ENCODE measurements at regions not wholly inside any gene's neighbourhood (a gene's known extent, or its start where the extent isn't known, plus 50 kb on each side); places are given as distances from the start of the nearest gene placed in this dataset.

DNA sequence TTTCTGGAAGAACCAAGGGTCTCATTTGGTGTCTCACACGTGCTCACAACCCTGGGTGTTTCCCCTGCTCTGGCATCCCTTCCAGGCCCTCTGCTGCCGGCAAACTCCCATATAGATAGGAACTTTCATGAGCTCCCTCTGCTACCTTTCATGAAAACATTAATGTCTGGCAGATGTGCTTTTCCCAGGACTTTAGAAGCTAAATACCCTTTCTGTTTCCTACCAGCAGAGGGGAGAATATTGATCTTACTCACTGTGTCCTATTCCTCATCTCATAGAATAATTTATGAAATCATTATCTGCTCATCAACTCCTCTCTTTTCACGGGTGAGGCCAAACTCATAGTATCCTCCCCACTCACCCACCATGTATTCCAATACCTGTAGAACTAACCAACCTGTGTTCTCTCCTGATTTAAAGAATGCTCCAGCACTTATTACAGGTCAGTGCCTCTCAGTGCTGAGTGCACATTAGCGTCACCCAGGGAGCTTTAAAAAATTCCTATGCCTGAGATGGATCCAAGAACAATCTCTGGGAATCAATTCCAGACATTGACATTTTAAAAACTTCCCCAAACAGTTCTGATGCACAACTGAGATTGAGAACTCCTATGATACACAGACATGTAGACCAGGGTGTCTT, 298.5 kb upstream of the JAG1 start:
- Mint-ChIP-seq H3K4me3 (no peak overlapping the region), H3K9me3 (peaks cover 14% of the 10 kb centered on the region), H3K27ac (no peak overlapping the region), H3K27me3 (ENCODE audit: low read depth) (no peaks in the 10 kb centered on the region), H3K4me1 (peaks cover 4% of the 10 kb centered on the region), H3K36me3 (no peaks in the 10 kb centered on the region)
- ChIA-PET POLR2A (no interaction called here), CTCF (interaction anchor here (0.6 to 2.7 kb wide), 3 partner anchors 15 to 378 kb away, joined by 3 to 14 read pairs (median 4); no protein-coding TSS in a partner anchor)
- DNase-seq (ENCODE audit: low spot score) (no peak), ATAC-seq (no peak)
- TF ChIP-seq CREB1 (CRISPR knock-in tag; IDR thresholded peaks at IDR 0.05) (no peak), ZNF416 (CRISPR knock-in tag; IDR thresholded peaks at IDR 0.05) (no peak), ZNF317 (CRISPR knock-in tag; IDR thresholded peaks at IDR 0.05; ENCODE audit: borderline replicate concordance, low read depth) (no peak), FOXP1 (CRISPR knock-in tag; IDR thresholded peaks at IDR 0.05; ENCODE audit: borderline replicate concordance) (no peak), TEAD1 (CRISPR knock-in tag; IDR thresholded peaks at IDR 0.05) (no peak), MXD4 (CRISPR knock-in tag; IDR thresholded peaks at IDR 0.05; ENCODE audit: borderline replicate concordance) (no peak), ZNF423 (CRISPR knock-in tag; IDR thresholded peaks at IDR 0.05) (no peak), GTF2I (CRISPR knock-in tag; conservative IDR thresholded peaks at IDR 0.05) (no peak), NFATC4 (CRISPR knock-in tag; IDR thresholded peaks at IDR 0.05) (no peak), JAZF1 (CRISPR knock-in tag; IDR thresholded peaks at IDR 0.05) (no peak)
- TF ChIP-seq, protein P1, sequence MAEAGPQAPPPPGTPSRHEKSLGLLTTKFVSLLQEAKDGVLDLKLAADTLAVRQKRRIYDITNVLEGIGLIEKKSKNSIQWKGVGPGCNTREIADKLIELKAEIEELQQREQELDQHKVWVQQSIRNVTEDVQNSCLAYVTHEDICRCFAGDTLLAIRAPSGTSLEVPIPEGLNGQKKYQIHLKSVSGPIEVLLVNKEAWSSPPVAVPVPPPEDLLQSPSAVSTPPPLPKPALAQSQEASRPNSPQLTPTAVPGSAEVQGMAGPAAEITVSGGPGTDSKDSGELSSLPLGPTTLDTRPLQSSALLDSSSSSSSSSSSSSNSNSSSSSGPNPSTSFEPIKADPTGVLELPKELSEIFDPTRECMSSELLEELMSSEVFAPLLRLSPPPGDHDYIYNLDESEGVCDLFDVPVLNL (CRISPR knock-in tag; IDR thresholded peaks at IDR 0.05; ENCODE audit: borderline replicate concordance, low read depth) = no peak
- TF ChIP-seq, protein P2, sequence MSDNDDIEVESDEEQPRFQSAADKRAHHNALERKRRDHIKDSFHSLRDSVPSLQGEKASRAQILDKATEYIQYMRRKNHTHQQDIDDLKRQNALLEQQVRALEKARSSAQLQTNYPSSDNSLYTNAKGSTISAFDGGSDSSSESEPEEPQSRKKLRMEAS (CRISPR knock-in tag; IDR thresholded peaks at IDR 0.05) = no peak
- TF ChIP-seq, protein P3, sequence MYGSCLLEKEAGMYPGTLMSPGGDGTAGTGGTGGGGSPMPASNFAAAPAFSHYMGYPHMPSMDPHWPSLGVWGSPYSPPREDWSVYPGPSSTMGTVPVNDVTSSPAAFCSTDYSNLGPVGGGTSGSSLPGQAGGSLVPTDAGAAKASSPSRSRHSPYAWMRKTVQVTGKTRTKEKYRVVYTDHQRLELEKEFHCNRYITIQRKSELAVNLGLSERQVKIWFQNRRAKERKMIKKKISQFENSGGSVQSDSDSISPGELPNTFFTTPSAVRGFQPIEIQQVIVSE (CRISPR knock-in tag; IDR thresholded peaks at IDR 0.05; ENCODE audit: borderline replicate concordance) = no peak
- TF ChIP-seq, protein P4, sequence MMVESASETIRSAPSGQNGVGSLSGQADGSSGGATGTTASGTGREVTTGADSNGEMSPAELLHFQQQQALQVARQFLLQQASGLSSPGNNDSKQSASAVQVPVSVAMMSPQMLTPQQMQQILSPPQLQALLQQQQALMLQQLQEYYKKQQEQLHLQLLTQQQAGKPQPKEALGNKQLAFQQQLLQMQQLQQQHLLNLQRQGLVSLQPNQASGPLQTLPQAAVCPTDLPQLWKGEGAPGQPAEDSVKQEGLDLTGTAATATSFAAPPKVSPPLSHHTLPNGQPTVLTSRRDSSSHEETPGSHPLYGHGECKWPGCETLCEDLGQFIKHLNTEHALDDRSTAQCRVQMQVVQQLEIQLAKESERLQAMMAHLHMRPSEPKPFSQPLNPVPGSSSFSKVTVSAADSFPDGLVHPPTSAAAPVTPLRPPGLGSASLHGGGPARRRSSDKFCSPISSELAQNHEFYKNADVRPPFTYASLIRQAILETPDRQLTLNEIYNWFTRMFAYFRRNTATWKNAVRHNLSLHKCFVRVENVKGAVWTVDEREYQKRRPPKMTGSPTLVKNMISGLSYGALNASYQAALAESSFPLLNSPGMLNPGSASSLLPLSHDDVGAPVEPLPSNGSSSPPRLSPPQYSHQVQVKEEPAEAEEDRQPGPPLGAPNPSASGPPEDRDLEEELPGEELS (CRISPR knock-in tag; IDR thresholded peaks at IDR 0.05) = no peak
- TF ChIP-seq, protein P5, sequence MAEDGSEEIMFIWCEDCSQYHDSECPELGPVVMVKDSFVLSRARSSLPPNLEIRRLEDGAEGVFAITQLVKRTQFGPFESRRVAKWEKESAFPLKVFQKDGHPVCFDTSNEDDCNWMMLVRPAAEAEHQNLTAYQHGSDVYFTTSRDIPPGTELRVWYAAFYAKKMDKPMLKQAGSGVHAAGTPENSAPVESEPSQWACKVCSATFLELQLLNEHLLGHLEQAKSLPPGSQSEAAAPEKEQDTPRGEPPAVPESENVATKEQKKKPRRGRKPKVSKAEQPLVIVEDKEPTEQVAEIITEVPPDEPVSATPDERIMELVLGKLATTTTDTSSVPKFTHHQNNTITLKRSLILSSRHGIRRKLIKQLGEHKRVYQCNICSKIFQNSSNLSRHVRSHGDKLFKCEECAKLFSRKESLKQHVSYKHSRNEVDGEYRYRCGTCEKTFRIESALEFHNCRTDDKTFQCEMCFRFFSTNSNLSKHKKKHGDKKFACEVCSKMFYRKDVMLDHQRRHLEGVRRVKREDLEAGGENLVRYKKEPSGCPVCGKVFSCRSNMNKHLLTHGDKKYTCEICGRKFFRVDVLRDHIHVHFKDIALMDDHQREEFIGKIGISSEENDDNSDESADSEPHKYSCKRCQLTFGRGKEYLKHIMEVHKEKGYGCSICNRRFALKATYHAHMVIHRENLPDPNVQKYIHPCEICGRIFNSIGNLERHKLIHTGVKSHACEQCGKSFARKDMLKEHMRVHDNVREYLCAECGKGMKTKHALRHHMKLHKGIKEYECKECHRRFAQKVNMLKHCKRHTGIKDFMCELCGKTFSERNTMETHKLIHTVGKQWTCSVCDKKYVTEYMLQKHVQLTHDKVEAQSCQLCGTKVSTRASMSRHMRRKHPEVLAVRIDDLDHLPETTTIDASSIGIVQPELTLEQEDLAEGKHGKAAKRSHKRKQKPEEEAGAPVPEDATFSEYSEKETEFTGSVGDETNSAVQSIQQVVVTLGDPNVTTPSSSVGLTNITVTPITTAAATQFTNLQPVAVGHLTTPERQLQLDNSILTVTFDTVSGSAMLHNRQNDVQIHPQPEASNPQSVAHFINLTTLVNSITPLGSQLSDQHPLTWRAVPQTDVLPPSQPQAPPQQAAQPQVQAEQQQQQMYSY (CRISPR knock-in tag; IDR thresholded peaks at IDR 0.05) = no peak
- TF ChIP-seq, protein P6, sequence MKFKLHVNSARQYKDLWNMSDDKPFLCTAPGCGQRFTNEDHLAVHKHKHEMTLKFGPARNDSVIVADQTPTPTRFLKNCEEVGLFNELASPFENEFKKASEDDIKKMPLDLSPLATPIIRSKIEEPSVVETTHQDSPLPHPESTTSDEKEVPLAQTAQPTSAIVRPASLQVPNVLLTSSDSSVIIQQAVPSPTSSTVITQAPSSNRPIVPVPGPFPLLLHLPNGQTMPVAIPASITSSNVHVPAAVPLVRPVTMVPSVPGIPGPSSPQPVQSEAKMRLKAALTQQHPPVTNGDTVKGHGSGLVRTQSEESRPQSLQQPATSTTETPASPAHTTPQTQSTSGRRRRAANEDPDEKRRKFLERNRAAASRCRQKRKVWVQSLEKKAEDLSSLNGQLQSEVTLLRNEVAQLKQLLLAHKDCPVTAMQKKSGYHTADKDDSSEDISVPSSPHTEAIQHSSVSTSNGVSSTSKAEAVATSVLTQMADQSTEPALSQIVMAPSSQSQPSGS (CRISPR knock-in tag; IDR thresholded peaks at IDR 0.05; ENCODE audit: borderline replicate concordance, low read depth) = no peak
- TF ChIP-seq, protein P7, sequence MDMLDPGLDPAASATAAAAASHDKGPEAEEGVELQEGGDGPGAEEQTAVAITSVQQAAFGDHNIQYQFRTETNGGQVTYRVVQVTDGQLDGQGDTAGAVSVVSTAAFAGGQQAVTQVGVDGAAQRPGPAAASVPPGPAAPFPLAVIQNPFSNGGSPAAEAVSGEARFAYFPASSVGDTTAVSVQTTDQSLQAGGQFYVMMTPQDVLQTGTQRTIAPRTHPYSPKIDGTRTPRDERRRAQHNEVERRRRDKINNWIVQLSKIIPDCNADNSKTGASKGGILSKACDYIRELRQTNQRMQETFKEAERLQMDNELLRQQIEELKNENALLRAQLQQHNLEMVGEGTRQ (CRISPR knock-in tag; IDR thresholded peaks at IDR 0.05) = no peak
